SU-DHL-6 (cell line): ENCODE measurements at regions not wholly inside any gene's neighbourhood (a gene's known extent, or its start where the extent isn't known, plus 50 kb on each side); places are given as distances from the start of the nearest gene placed in this dataset.

ENCODE experiments used
- H2AFZ ChIP-seq: fragments of 200-600 bp; sonication (generic); 2 replicates; pipeline ENCODE4 v1.6.1; 2014; ENCODE audit warnings: low read depth, mild to moderate bottlenecking, moderate library complexity, mixed read lengths, antibody characterized with exemption, low read length; ENCODE audit not compliant: severe bottlenecking
- H3F3A ChIP-seq: fragments of 200-600 bp; shearing (Covaris generic); 2 replicates; pipeline ENCODE4 v1.6.0; 2016; ENCODE audit warnings: antibody characterized with exemption, mild to moderate bottlenecking; ENCODE audit not compliant: insufficient read depth
- H3K27ac ChIP-seq: fragments of 200-600 bp; sonication (generic); 2 replicates; pipeline ENCODE4 v1.5.1; 2016; ENCODE audit warnings: low read depth, mild to moderate bottlenecking, low read length, moderate library complexity, mixed read lengths
- H3K27me3 ChIP-seq: fragments of 200-600 bp; sonication (generic), shearing (Covaris generic); 2 replicates; pipeline ENCODE4 v1.6.0; 2014; ENCODE audit warnings: mild to moderate bottlenecking, low read length
- H3K36me3 ChIP-seq: fragments of 200-600 bp; sonication (generic); 2 replicates; pipeline ENCODE4 v1.6.1; 2014; ENCODE audit warnings: mild to moderate bottlenecking, low read length, mixed read lengths
- H3K4me2 ChIP-seq: fragments of 300-600, 200-600 bp; shearing (Covaris generic), sonication (generic); 2 replicates; pipeline ENCODE4 v1.6.0; 2014; ENCODE audit warnings: low read length, low read depth, mild to moderate bottlenecking; ENCODE audit not compliant: poor library complexity, severe bottlenecking
- H3K4me3 ChIP-seq: fragments of 200-600 bp; sonication (generic); 2 replicates; pipeline ENCODE4 v1.5.1; 2014; ENCODE audit warnings: antibody characterized with exemption, low read length, mild to moderate bottlenecking, mixed read lengths; ENCODE audit not compliant: insufficient read depth, poor library complexity, severe bottlenecking
- H3K79me2 ChIP-seq: fragments of 200-600 bp; sonication (generic); 2 replicates; pipeline ENCODE4 v1.6.1; 2014; ENCODE audit warnings: mild to moderate bottlenecking, low read length, moderate library complexity; ENCODE audit not compliant: insufficient read depth
- H3K9ac ChIP-seq: fragments of 200-600 bp; sonication (generic); 2 replicates; pipeline ENCODE4 v1.7.0; 2014; ENCODE audit warnings: mild to moderate bottlenecking, low read length
- H3K9me2 ChIP-seq: fragments of 200-600 bp; sonication (generic); replicated peaks from 2 replicates; pipeline ENCODE4 v1.6.1; 2014; ENCODE audit warnings: low read length; ENCODE audit not compliant: insufficient read depth
- H3K9me3 ChIP-seq: fragments of 200-600 bp; sonication (generic); 2 replicates; pipeline ENCODE4 v1.6.1; 2014; ENCODE audit warnings: low read length, mixed read lengths; ENCODE audit not compliant: insufficient read depth
- H4K20me1 ChIP-seq: fragments of 200-600 bp; sonication (generic); 2 replicates; pipeline ENCODE4 v1.6.1; 2014; ENCODE audit warnings: low read depth, mild to moderate bottlenecking, antibody characterized with exemption, low read length, moderate library complexity, mixed read lengths
- CTCF ChIP-seq: fragments of 200-600 bp; sonication (generic); IDR thresholded peaks from one replicate; pipeline ENCODE4 v1.5.1; 2017; ENCODE audit warnings: antibody characterized with exemption, mild to moderate bottlenecking, low read length, moderate library complexity; ENCODE audit not compliant: insufficient read depth, poor library complexity, severe bottlenecking
- EZH2phosphoT487 ChIP-seq: fragments of 200-600 bp; sonication (generic), shearing (Covaris generic); conservative IDR thresholded peaks from 2 replicates; pipeline ENCODE4 v1.6.1; 2018; ENCODE audit warnings: mild to moderate bottlenecking, antibody characterized with exemption, low read length, moderate library complexity, mixed read lengths

- Histone ChIP-seq H3K4me3 (no peak overlapping the region), H3K27me3 (no peaks in the 10 kb centered on the region), H4K20me1 (no peaks in the 10 kb centered on the region), H3K9me3 (no peaks in the 10 kb centered on the region), H3K27ac (no peak overlapping the region), H3K4me2 (no peak overlapping the region), H3K9ac (no peak overlapping the region), H3K79me2 (no peaks in the 10 kb centered on the region), H3F3A (no peaks in the 10 kb centered on the region), H2AFZ (no peak overlapping the region), H3K36me3 (no peaks in the 10 kb centered on the region), H3K9me2 (no peaks in the 10 kb centered on the region)
- TF ChIP-seq CTCF (no peak), EZH2phosphoT487 (no peak)
Observed at GRCh38 chr19:31974290-31974689, 371.1 kb upstream of the ZNF507 start.

- H3K9ac ChIP-seq: no peak overlapping the region
- TF ChIP-seq EZH2phosphoT487 (no peak), CTCF (no peak)
- no peaks in the 10 kb centered on the region for H4K20me1 ChIP-seq
- H3K79me2 ChIP-seq: no peaks in the 10 kb centered on the region
- H3K9me2 ChIP-seq: no peaks in the 10 kb centered on the region
- H3K4me2 ChIP-seq: no peak overlapping the region
- H2AFZ ChIP-seq: no peak overlapping the region
- H3K4me3 ChIP-seq: no peak overlapping the region
- no peak overlapping the region for H3K27ac ChIP-seq
- H3F3A ChIP-seq: no peaks in the 10 kb centered on the region
- no peaks in the 10 kb centered on the region for H3K9me3 ChIP-seq
- H3K36me3 ChIP-seq: no peaks in the 10 kb centered on the region
- no peaks in the 10 kb centered on the region for H3K27me3 ChIP-seq
Observed at GRCh38 chr19:31974941-31975340, 370.5 kb upstream of the ZNF507 start.

- no peak overlapping the region for H2AFZ ChIP-seq
- H3K27ac ChIP-seq: no peak overlapping the region
- H3K9ac ChIP-seq: no peak overlapping the region
- H3F3A ChIP-seq: no peaks in the 10 kb centered on the region
- H3K36me3 ChIP-seq: no peaks in the 10 kb centered on the region
- H3K79me2 ChIP-seq: no peaks in the 10 kb centered on the region
- H3K4me2 ChIP-seq: no peak overlapping the region
- no peak overlapping the region for H3K4me3 ChIP-seq
- H3K9me3 ChIP-seq: no peaks in the 10 kb centered on the region
- TF ChIP-seq CTCF (no peak), EZH2phosphoT487 (no peak)
- no peaks in the 10 kb centered on the region for H3K9me2 ChIP-seq
- no peaks in the 10 kb centered on the region for H3K27me3 ChIP-seq
- no peaks in the 10 kb centered on the region for H4K20me1 ChIP-seq
Observed at GRCh38 chr19:31975461-31975860, 369.9 kb upstream of the ZNF507 start.
